GM12892 (cell line): ENCODE measurements at regions not wholly inside any gene's neighbourhood (a gene's known extent, or its start where the extent isn't known, plus 50 kb on each side); places are given as distances from the start of the nearest gene placed in this dataset.

Experiments used
- POLR2A ChIP-seq: IDR thresholded peaks from 2 replicates; pipeline ENCODE4 v1.6.1; 2011; ENCODE audit warnings: low read depth, low read length, control low read depth
- POLR2AphosphoS5 ChIP-seq: IDR thresholded peaks from 2 replicates; pipeline ENCODE4 v1.6.1; 2011; ENCODE audit warnings: low read depth, low read length, control low read depth
- TAF1 ChIP-seq: IDR thresholded peaks from 2 replicates; pipeline ENCODE4 v1.6.1; 2011; ENCODE audit warnings: low read depth, mild to moderate bottlenecking, control low read depth, low read length, borderline replicate concordance

- no peak for TF ChIP-seq TAF1
- TF ChIP-seq POLR2A: no peak
- TF ChIP-seq POLR2AphosphoS5: no peak
These were observed 89.7 kb upstream of the ZNF469 start for GRCh38 chr16:88293097-88293496.
